Brain microvascular endothelial cell (primary cell): ENCODE measurements at regions not wholly inside any gene's neighbourhood (a gene's known extent, or its start where the extent isn't known, plus 50 kb on each side); places are given as distances from the start of the nearest gene placed in this dataset.

Experiments
- DNase-seq: peaks from one replicate; pipeline ENCODE4 v3.0.0-alpha.2; 2020
- H3K27ac ChIP-seq: fragments of 250-450 bp; sonication (Bioruptor Pico); 2 replicates; pipeline ENCODE4 v1.5.1; 2020; ENCODE audit warnings: mild to moderate bottlenecking, moderate library complexity
- H3K27me3 ChIP-seq: fragments of 250-450 bp; sonication (Bioruptor Pico); replicated peaks from 2 replicates; pipeline ENCODE4 v1.5.1; 2020; ENCODE audit warnings: mild to moderate bottlenecking
- H3K36me3 ChIP-seq: fragments of 250-450 bp; sonication (Bioruptor Pico); replicated peaks from 2 replicates; pipeline ENCODE4 v1.5.1; 2020; ENCODE audit warnings: mild to moderate bottlenecking
- H3K4me3 ChIP-seq: 2 replicates; pipeline ENCODE4 v1.5.1; 2011; ENCODE audit warnings: low read depth, mild to moderate bottlenecking, control low read depth, low read length, moderate library complexity
- in situ Hi-C: cut with HindIII; loops from 2 replicates; pipeline ENCODE4 v1.10.0; 2017; ENCODE audit warnings: low sequenced_read_pairs, low pct_ligation_motif_present
- TF ChIP-seq, protein P1 (sequence below): IDR thresholded peaks from 2 replicates; pipeline ENCODE4 v1.5.1; 2011; ENCODE audit warnings: low read depth, mild to moderate bottlenecking, moderate library complexity, low read length, control low read depth, inconsistent platforms; ENCODE audit errors: missing control alignments

DNA sequence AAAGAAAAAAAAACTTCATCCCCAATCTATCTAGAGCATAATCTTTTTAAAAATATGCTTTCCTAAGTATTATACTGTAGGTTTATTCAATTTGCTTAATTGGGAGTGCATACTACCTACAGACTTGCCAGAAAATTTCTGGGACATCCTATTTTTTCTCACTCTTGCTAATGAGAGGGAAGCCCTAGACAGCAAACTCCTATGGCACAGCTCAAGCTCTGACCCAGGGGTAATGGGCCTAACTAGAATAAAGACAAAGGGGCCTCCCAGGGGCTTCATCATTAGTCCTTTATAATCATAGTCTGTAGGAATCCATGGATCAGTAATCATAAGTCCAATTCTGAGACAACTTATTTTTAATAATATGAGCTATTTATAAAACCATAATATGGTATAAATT lies 142.6 kb upstream of the ITGA4 start:
- H3K27me3 ChIP-seq = no peaks in the 10 kb centered on the region
- H3K36me3 ChIP-seq = no peaks in the 10 kb centered on the region
- H3K27ac ChIP-seq = no peak overlapping the region
- TF ChIP-seq, protein P1, sequence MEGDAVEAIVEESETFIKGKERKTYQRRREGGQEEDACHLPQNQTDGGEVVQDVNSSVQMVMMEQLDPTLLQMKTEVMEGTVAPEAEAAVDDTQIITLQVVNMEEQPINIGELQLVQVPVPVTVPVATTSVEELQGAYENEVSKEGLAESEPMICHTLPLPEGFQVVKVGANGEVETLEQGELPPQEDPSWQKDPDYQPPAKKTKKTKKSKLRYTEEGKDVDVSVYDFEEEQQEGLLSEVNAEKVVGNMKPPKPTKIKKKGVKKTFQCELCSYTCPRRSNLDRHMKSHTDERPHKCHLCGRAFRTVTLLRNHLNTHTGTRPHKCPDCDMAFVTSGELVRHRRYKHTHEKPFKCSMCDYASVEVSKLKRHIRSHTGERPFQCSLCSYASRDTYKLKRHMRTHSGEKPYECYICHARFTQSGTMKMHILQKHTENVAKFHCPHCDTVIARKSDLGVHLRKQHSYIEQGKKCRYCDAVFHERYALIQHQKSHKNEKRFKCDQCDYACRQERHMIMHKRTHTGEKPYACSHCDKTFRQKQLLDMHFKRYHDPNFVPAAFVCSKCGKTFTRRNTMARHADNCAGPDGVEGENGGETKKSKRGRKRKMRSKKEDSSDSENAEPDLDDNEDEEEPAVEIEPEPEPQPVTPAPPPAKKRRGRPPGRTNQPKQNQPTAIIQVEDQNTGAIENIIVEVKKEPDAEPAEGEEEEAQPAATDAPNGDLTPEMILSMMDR = no peak
- DNase-seq = no peak
- in situ Hi-C loops = no loop called here
- no peak overlapping the region for H3K4me3 ChIP-seq

GRCh38 chr2:181317511-181317910 lies 139.7 kb upstream of the ITGA4 start:
- Histone ChIP-seq H3K27ac (no peak overlapping the region), H3K27me3 (no peaks in the 10 kb centered on the region), H3K4me3 (no peak overlapping the region), H3K36me3 (no peaks in the 10 kb centered on the region)
- DNase-seq = no peak
- in situ Hi-C loops = no loop called here
- TF ChIP-seq, protein P1 = no peak

DNA sequence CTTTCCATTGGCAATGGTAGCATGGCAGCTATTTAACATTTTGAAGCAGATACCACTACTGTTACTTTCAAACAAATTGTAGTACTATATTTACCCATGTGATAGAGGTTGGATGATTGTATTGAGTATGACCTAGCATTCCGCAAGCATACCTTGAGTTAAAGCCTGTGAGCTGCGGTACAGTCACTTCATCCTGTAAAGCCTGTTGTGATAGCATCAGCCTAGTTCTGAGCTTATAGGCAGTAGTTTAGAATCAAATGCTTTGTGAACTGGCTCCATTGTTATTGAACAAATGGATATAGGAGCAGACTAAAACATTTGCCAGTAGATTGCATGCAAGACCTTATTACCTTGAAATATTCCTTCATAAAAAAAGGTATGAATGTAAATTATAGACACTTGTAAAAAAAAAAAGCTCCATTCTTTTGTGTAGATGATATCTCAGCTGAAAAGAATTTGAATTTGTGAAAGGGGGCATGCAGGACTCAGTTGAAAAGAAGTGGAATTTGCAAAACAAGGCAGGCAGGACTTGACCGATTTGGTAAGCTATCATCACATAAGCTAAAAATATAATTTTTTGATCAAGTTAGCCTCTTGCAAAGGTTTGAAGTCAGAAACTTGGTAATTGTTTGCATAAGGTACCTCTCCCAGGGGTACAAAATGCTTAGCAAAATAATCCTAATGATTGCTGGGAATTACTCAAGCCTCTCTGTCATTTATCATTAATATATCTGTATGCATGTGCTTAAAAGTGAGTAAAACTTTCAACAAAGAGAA lies 138.5 kb upstream of the ITGA4 start:
- Histone ChIP-seq H3K27me3 (no peaks in the 10 kb centered on the region), H3K4me3 (no peak overlapping the region), H3K36me3 (no peaks in the 10 kb centered on the region), H3K27ac (no peak overlapping the region)
- TF ChIP-seq, protein P1 = no peak
- in situ Hi-C loops = no loop called here
- DNase-seq = no peak

GRCh38 chr2:181319286-181319685 lies 137.9 kb upstream of the ITGA4 start:
- TF ChIP-seq, protein P1 = no peak
- no peak overlapping the region for H3K27ac ChIP-seq
- H3K4me3 ChIP-seq = no peak overlapping the region
- no peak for DNase-seq
- no peaks in the 10 kb centered on the region for H3K27me3 ChIP-seq
- in situ Hi-C loops = no loop called here
- no peaks in the 10 kb centered on the region for H3K36me3 ChIP-seq

DNA sequence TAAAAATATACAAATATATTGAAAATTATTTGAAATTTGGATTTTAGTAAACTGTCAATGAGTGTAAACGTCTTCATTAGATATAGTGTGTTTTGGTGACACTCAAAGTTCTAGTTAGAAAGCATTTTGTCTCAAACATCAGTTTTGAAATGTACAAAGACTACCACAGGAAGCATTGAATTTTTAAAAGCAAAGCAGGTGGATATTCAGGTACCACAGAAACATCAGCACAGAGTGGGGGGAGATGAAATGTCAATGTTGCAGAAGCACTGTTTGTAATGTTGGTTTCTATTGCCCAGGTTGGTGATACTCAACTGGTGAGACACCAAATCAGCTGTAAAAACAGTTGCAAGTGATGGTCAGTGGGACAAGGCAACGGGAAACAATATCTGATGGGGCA lies 136.5 kb upstream of the ITGA4 start:
- no peak overlapping the region for H3K27ac ChIP-seq
- in situ Hi-C loops = no loop called here
- no peak overlapping the region for H3K4me3 ChIP-seq
- H3K36me3 ChIP-seq = no peaks in the 10 kb centered on the region
- no peaks in the 10 kb centered on the region for H3K27me3 ChIP-seq
- DNase-seq = no peak
- TF ChIP-seq, protein P1 = no peak

DNA sequence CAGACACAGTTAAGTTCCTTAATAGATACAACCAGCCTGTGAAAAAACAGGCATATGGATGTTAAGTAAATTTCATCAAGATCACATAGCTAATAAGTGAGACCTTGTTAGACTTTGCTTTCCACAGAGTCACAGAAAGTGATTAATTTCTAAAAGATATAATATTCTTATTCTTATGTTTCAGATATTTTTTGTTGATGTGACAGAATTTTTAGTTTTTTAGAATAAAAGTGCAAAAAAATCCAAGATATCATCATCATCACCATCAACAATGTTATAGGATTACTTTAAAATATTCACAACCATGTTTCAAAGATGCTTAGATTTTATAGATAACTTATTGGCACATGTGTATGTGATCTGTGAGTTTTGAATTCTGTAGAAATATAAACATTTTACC lies 132.3 kb upstream of the ITGA4 start:
- in situ Hi-C loops = no loop called here

More for the DNA sequence above, 132.3 kb upstream of the ITGA4 start:
- DNase-seq = no peak
- H3K4me3 ChIP-seq = no peak overlapping the region
- H3K27me3 ChIP-seq = no peaks in the 10 kb centered on the region
- H3K27ac ChIP-seq = no peak overlapping the region
- no peaks in the 10 kb centered on the region for H3K36me3 ChIP-seq
- TF ChIP-seq, protein P1 = no peak
